K562 (cell line): ENCODE measurements at regions not wholly inside any gene's neighbourhood (a gene's known extent, or its start where the extent isn't known, plus 50 kb on each side); places are given as distances from the start of the nearest gene placed in this dataset.
"Not testable (repeated sequence)": the region's sequence is repeated elsewhere in the genome, so short reads cannot be mapped to it uniquely, and the experiment has no call there.

ENCODE experiments used
- ATAC-seq: fragments of 200-7000 bp; cut with Tn5 transposase; 3 replicates; pipeline ENCODE4 v1.9.1; 2020; ENCODE audit warnings: moderate library complexity
- BruUV-seq: library from RNA; stranded (reverse); fragments of 400-500 nt; replicated peaks from 2 replicates; lab custom pipeline; 2021; lab: Mats Ljungman, UMichigan
- CTCF ChIA-PET: fragments of 300-600 bp; formaldehyde crosslinking; extraction: SDS; loops from one replicate; lab custom pipeline; 2021; ENCODE audit warnings: low intra/inter-chr PET ratio; lab: Yijun Ruan, JAX
- POLR2A ChIA-PET: fragments of 300-600, 350-650 bp; sonication (Branson Sonifier 250); formaldehyde crosslinking; extraction: SDS; loops from one replicate; lab custom pipeline; 2021; ENCODE audit warnings: antibody characterized with exemption, inconsistent platforms; lab: Yijun Ruan, JAX
- DNase-seq, 4 experiments: peaks; one replicate each; pipeline versions ENCODE4 v3.0.0 to v3.0.0-alpha.2; 2011 to 2018; ENCODE audit warnings: low spot score in 3 of 4, mixed read lengths in 3 of 4; ENCODE audit errors: extremely low read depth in 1 of 4
- FAIRE-seq: peaks from 2 replicates; lab custom pipeline; 2011; peaks lifted over from hg19 to GRCh38; lab: Jason Lieb, UNC
- H2AFZ ChIP-seq: 2 replicates; pipeline ENCODE4 v1.6.0; 2011; ENCODE audit warnings: low read depth, low read length, control low read depth, inconsistent platforms
- H3K27ac ChIP-seq: fragments of 200-600 bp; 3 replicates; pipeline ENCODE4 v1.8.0; 2011; ENCODE audit warnings: low read depth, mild to moderate bottlenecking, control low read depth, inconsistent platforms, low read length, moderate library complexity, mixed read lengths; ENCODE audit errors: extremely low read depth
- H3K27me3 ChIP-seq, 2 experiments: fragments of 300-600 bp in 1 of 2; 2 replicates in 1 of 2; 3 replicates in 1 of 2; pipeline versions ENCODE4 v1.6.0 to v1.8.0; 2011; ENCODE audit warnings: inconsistent platforms in 2 of 2, low read length in 2 of 2, mild to moderate bottlenecking in 1 of 2, mixed read lengths in 1 of 2, moderate library complexity in 1 of 2; ENCODE audit not compliant: control insufficient read depth in 2 of 2, insufficient read depth in 2 of 2
- H3K36me3 ChIP-seq: fragments of 300-600 bp; 3 replicates; pipeline ENCODE4 v1.8.0; 2011; ENCODE audit warnings: mild to moderate bottlenecking, low read length, inconsistent platforms; ENCODE audit not compliant: control insufficient read depth, insufficient read depth
- H3K4me1 ChIP-seq, 2 experiments: fragments of 200-600 bp in 1 of 2; replicated peaks in 1 of 2; 2 replicates in 1 of 2; 3 replicates in 1 of 2; pipeline versions ENCODE4 v1.5.1 to v1.8.0; 2011; ENCODE audit warnings: inconsistent platforms in 2 of 2, low read length in 2 of 2, mild to moderate bottlenecking in 1 of 2, mixed read lengths in 1 of 2, moderate library complexity in 1 of 2; ENCODE audit not compliant: control insufficient read depth in 2 of 2, insufficient read depth in 2 of 2
- H3K4me2 ChIP-seq: 2 replicates; pipeline ENCODE4 v1.6.1; 2011; ENCODE audit warnings: low read length, control low read depth, inconsistent platforms, mixed read lengths; ENCODE audit not compliant: insufficient read depth
- H3K4me3 ChIP-seq: fragments of 200-600 bp; sonication (generic), shearing (Covaris generic); 2 replicates; pipeline ENCODE4 v1.5.1; 2016; ENCODE audit warnings: control low read depth, inconsistent platforms
- H3K79me2 ChIP-seq: fragments of 200-600 bp; 3 replicates; pipeline ENCODE4 v1.8.0; 2011; ENCODE audit warnings: low read length, inconsistent platforms; ENCODE audit not compliant: control insufficient read depth, insufficient read depth
- H3K9ac ChIP-seq, 2 experiments: 2 replicates each; pipeline versions ENCODE4 v1.6.0 to v1.6.1; 2011; ENCODE audit warnings: low read depth in 2 of 2, low read length in 2 of 2, control low read depth in 1 of 2, inconsistent platforms in 1 of 2, mild to moderate bottlenecking in 1 of 2, mixed read lengths in 1 of 2; ENCODE audit not compliant: insufficient read depth in 1 of 2
- H3K9me1 ChIP-seq: one replicate; pipeline ENCODE4 v1.6.0; 2011; ENCODE audit warnings: inconsistent platforms, mild to moderate bottlenecking, low read length, moderate library complexity; ENCODE audit not compliant: control insufficient read depth, insufficient read depth
- H3K9me3 ChIP-seq: replicated peaks from 2 replicates; pipeline ENCODE4 v1.5.1; 2011; ENCODE audit warnings: low read depth, low read length, inconsistent platforms; ENCODE audit not compliant: control insufficient read depth, insufficient read depth
- H4K20me1 ChIP-seq: replicated peaks from 2 replicates; pipeline ENCODE4 v1.6.1; 2011; ENCODE audit warnings: low read length, inconsistent platforms, mixed read lengths; ENCODE audit not compliant: control insufficient read depth, insufficient read depth
- BCLAF1 ChIP-seq, 2 experiments: fragments of 450-650 bp in 1 of 2; IDR thresholded peaks; 2 replicates each; pipeline ENCODE4 v1.6.1; 2011 to 2017; ENCODE audit warnings: low read depth in 2 of 2, antibody characterized with exemption in 1 of 2, borderline replicate concordance in 1 of 2, low read length in 1 of 2, mild to moderate bottlenecking in 1 of 2, mixed read lengths in 1 of 2; ENCODE audit not compliant: control insufficient read depth in 1 of 2
- MYNN ChIP-seq, 2 experiments: sonication (generic); formaldehyde crosslinking in 1 of 2; IDR thresholded peaks; 2 replicates each; pipeline versions ENCODE4 v1.5.0 to v1.6.1; 2016 to 2020; ENCODE audit warnings: antibody characterized with exemption in 1 of 2, missing genetic modification reagents in 1 of 2
- WGBS: fragments of 100-300 bp; shearing (Covaris generic); methylation state at CpG from one replicate; pipeline ENCODE4 v1.1.6; 2016; ENCODE audit warnings: low coverage, mixed read lengths; ENCODE audit not compliant: insufficient coverage; ENCODE audit errors: missing lambda C conversion rate; 5-methylcytosine and 5-hydroxymethylcytosine counted together
- in situ Hi-C: fragments of 300-500 bp; cut with MboI; formaldehyde crosslinking; loops from 4 replicates; pipeline ENCODE4 v1.15.0; 2018; ENCODE audit warnings: inconsistent platforms, mixed read lengths
- intact Hi-C: fragments of 100-400 bp; cut with micrococcal nuclease; formaldehyde crosslinking; loops from 2 replicates; pipeline ENCODE4 v1.14.2; 2022

DNA sequence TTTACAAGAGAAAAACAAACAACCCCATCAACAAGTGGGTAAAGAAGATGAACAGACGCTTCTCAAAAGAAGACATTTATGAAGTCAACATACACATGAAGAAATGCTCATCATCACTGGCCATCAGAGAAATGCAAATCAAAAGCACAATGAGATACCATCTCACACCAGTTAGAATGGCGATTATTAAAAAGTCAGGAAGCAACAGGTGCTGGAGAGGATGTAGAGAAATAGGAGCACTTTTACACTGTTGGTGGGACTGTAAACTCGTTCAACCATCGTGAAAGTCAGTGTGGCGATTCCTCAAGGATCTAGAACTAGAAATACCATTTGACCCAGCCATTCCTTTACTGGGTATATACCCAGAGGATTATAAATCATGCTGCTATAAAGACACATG is 137.3 kb downstream of the MAGEE1 start:
- ATAC-seq, H2AFZ ChIP-seq, H3K9me3 ChIP-seq, H3K27me3 ChIP-seq, H3K4me2 ChIP-seq, H3K4me3 ChIP-seq, DNase-seq, H3K79me2 ChIP-seq, H3K4me1 ChIP-seq, BruUV-seq, intact Hi-C loops, FAIRE-seq, POLR2A ChIA-PET, H4K20me1 ChIP-seq, CTCF ChIA-PET, H3K9ac ChIP-seq, H3K9me1 ChIP-seq, H3K27ac ChIP-seq, H3K36me3 ChIP-seq, in situ Hi-C loops: not testable (repeated sequence)
- WGBS = 3% methylated on average over 5 of the region's 5 CpGs

DNA sequence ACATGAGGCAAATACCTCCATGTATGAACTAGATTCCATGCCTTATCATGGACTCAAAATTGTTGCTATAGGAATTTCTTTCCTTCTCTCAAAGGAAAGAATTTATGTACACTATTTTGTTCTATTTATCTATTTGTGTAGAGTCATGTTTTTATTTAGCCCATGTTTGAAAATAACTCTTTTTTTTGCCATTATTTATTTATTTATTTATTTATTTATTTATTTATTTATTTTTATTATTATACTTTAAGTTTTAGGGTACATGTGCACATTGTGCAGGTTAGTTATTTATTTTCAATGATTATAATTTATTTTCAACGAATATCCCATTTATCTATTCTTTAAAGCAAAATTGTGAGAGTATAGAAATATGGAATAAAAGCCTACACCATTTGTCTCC is 177.9 kb downstream of the MAGEE1 start:
- Histone ChIP-seq H3K27me3 (no peaks in the 10 kb centered on the region), H3K4me2 (no peak overlapping the region), H3K27ac (no peak overlapping the region), H3K9me3 (no peaks in the 10 kb centered on the region), H3K9me1 (no peaks in the 10 kb centered on the region), H3K36me3 (no peaks in the 10 kb centered on the region), H3K9ac (no peak overlapping the region), H4K20me1 (no peaks in the 10 kb centered on the region), H2AFZ (no peak overlapping the region), H3K4me1 (no peaks in the 10 kb centered on the region), H3K79me2 (no peaks in the 10 kb centered on the region), H3K4me3 (no peak overlapping the region)
- in situ Hi-C loops = no loop called here
- DNase-seq (no peak), ATAC-seq (no peak), FAIRE-seq (no peak)
- POLR2A ChIA-PET = no interaction called here
- intact Hi-C loops = no loop called here
- WGBS = 0% methylated on average over 1 of the region's 1 CpG
- no TSS peak for BruUV-seq
- CTCF ChIA-PET = no interaction called here
- no peak for TF ChIP-seq BCLAF1 (IDR thresholded peaks at IDR 0.05; ENCODE audit: borderline replicate concordance in 1 of 2, control insufficient read depth in 1 of 2, low read depth in 2 of 2, low read length in 1 of 2)
- TF ChIP-seq MYNN (IDR thresholded peaks at IDR 0.05) = no peak
- TF ChIP-seq MYNN (CRISPR knock-in tag; IDR thresholded peaks at IDR 0.05) = no peak
